Tibial artery (tissue), 4 donors: ENCODE measurements at regions not wholly inside any gene's neighbourhood (a gene's known extent, or its start where the extent isn't known, plus 50 kb on each side); places are given as distances from the start of the nearest gene placed in this dataset.

Source experiments
- DNase-seq, 2 donors: peaks; one replicate each; pipeline ENCODE4 v3.0.0-alpha.2; 2019
- H3K27ac ChIP-seq, 2 donors: fragments of 200-600 bp; sonication (generic) in 1 of 2; 1 replicate in 1 of 2; 2 replicates in 1 of 2; pipeline ENCODE4 v1.5.1; 2018 to 2019; ENCODE audit warnings: mild to moderate bottlenecking in 1 of 2
- H3K27me3 ChIP-seq, 2 donors: fragments of 200-600 bp; sonication (generic) in 1 of 2; one replicate each; pipeline versions ENCODE4 v1.5.1 to v1.6.0; 2016 to 2019
- H3K36me3 ChIP-seq, 3 donors: fragments of 200-600 bp; sonication (generic) in 2 of 3; one replicate each; pipeline ENCODE4 v1.5.1; 2016 to 2019; ENCODE audit warnings: mild to moderate bottlenecking in 2 of 3
- H3K4me1 ChIP-seq, 4 donors: fragments of 200-600 bp; sonication (generic) in 2 of 4; 1 replicate in 3 of 4; 2 replicates in 1 of 4; pipeline ENCODE4 v1.5.1; 2016 to 2019
- H3K4me3 ChIP-seq, 2 donors: fragments of 200-600 bp; sonication (generic) in 1 of 2; 1 replicate in 1 of 2; 2 replicates in 1 of 2; pipeline ENCODE4 v1.5.1; 2018 to 2019; ENCODE audit warnings: mild to moderate bottlenecking in 2 of 2
- H3K9me3 ChIP-seq, 3 donors: fragments of 200-600 bp; sonication (generic) in 1 of 3; one replicate each; pipeline ENCODE4 v1.5.1; 2016 to 2019
- intact Hi-C: fragments of 100-400 bp; cut with DNase I; formaldehyde crosslinking; loops from one replicate; pipeline ENCODE4 v1.15.0; 2023; ENCODE audit warnings: low total_unique reads
- TF ChIP-seq, protein P1 (sequence below), 2 experiments: fragments of 200-600 bp in 1 of 2; fragments of 450-650 bp in 1 of 2; IDR thresholded peaks; one replicate each; pipeline ENCODE4 v1.5.1; 2017 to 2019; ENCODE audit warnings: antibody characterized with exemption in 2 of 2, mild to moderate bottlenecking in 1 of 2, moderate library complexity in 1 of 2

DNA sequence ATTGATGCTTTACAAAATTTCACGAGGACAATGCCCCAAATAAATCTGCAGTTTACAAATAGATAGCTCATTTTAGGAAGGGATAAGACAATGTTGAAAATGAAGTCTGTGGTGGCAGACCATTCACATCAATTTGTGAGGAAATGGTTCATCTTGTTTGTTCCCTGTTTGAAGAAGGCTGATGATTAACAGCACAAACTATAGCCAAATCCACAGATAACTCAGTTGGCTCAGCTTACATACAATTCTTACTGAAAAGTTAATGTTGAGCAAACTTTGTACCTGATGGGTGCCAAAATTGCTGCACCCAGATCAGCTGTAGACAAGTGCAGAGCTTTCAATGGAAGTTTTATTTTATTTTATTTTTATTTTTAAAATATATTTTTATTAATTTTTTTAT is 763.9 kb downstream of the DOK5 start:
- H3K36me3 ChIP-seq: no peaks in the 10 kb centered on the region
- no peaks in the 10 kb centered on the region for H3K27me3 ChIP-seq
- H3K4me3 ChIP-seq: no peak overlapping the region
- DNase-seq: no peak
- no peaks in the 10 kb centered on the region for H3K9me3 ChIP-seq
- no peak overlapping the region for H3K27ac ChIP-seq
- intact Hi-C loops: no loop called here
- no peaks in the 10 kb centered on the region for H3K4me1 ChIP-seq
- TF ChIP-seq, protein P1, sequence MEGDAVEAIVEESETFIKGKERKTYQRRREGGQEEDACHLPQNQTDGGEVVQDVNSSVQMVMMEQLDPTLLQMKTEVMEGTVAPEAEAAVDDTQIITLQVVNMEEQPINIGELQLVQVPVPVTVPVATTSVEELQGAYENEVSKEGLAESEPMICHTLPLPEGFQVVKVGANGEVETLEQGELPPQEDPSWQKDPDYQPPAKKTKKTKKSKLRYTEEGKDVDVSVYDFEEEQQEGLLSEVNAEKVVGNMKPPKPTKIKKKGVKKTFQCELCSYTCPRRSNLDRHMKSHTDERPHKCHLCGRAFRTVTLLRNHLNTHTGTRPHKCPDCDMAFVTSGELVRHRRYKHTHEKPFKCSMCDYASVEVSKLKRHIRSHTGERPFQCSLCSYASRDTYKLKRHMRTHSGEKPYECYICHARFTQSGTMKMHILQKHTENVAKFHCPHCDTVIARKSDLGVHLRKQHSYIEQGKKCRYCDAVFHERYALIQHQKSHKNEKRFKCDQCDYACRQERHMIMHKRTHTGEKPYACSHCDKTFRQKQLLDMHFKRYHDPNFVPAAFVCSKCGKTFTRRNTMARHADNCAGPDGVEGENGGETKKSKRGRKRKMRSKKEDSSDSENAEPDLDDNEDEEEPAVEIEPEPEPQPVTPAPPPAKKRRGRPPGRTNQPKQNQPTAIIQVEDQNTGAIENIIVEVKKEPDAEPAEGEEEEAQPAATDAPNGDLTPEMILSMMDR (IDR thresholded peaks at IDR 0.05): no peak

DNA sequence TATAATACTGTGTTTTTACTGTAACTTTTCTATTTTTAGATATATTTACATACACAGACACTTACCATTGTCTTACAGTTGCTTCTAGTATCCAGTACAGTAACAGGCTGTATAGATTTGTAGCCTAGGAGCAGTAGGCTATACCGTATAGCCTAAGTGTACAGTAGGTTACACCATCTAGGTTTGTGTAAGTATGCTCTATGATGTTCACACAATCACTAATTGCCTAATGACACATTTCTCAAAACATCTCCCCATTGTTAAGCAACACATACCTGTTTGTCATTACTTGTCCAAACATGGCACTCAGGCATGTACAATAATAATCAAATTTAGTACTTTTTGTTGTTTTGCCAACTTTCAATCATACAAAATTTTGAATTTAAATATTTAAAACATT is 757.3 kb downstream of the DOK5 start:
- Histone ChIP-seq H3K27me3 (no peaks in the 10 kb centered on the region), H3K36me3 (no peaks in the 10 kb centered on the region), H3K4me1 (no peaks in the 10 kb centered on the region), H3K9me3 (no peaks in the 10 kb centered on the region), H3K27ac (no peak overlapping the region), H3K4me3 (no peak overlapping the region)
- intact Hi-C loops: no loop called here
- no peak for DNase-seq
- TF ChIP-seq, protein P1 (IDR thresholded peaks at IDR 0.05): no peak

DNA sequence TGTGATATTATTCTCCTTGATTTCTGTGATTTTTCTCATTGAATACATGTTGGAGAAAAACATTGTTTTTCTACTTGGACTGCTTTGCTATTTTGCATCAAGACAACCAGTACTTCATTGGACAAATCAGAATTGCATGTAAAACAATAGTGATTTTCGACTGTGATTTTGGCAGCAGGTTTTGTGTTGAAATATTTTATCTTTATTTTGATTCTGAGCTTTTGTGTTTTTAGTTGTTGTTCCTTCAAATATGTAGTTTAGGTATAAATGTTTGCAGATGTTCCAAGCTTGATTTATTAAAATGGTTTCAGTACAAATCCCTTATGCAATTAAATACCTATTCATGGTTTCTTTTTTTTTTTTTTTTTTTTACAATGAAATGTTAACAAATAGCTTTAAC is 754.1 kb downstream of the DOK5 start:
- Histone ChIP-seq H3K4me3 (no peak overlapping the region), H3K27ac (no peak overlapping the region), H3K9me3 (no peaks in the 10 kb centered on the region), H3K36me3 (no peaks in the 10 kb centered on the region), H3K4me1 (no peaks in the 10 kb centered on the region), H3K27me3 (no peaks in the 10 kb centered on the region)
- intact Hi-C loops: no loop called here
- no peak for DNase-seq
- TF ChIP-seq, protein P1 (IDR thresholded peaks at IDR 0.05): no peak

DNA sequence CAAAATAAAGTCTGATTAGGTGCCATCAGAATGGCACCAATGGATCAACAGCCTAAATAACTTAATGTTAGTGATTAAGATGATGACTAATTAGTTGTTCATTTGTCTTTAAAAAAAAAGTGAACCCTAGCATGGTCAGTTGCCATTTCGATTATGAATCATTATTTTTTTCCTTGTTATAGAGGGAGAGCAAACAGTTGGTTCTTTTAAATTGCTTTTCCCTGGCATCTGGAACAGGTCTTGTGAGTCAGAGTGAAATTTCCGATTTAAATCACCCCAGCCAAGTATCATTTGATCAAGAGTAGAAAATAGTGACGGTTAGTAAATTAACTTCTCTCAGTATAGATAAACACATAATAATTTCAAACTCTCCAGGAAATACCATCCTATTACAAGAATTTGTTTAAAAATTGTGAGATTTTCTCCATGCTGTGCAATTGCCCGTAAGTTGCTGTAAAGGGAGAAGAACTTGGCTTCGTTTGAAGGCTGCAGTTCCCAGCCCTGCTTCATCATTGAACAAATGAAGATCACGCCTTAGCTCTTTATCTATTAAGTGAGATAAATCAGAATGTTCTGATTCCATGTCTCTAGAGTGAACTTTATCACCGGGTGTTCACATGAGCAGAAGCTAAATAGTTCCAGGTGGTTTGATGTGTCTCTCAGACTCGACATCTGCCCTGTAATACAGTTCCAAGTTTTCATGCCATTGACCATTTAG is 741.3 kb downstream of the DOK5 start:
- Histone ChIP-seq H3K4me3 (no peak overlapping the region), H3K27me3 (no peaks in the 10 kb centered on the region), H3K9me3 (peaks cover 0 to 9% (median 3%) of the 10 kb centered on the region in 3 donors), H3K36me3 (no peaks in the 10 kb centered on the region), H3K27ac (no peak overlapping the region), H3K4me1 (no peaks in the 10 kb centered on the region)
- TF ChIP-seq, protein P1 (IDR thresholded peaks at IDR 0.05): no peak
- intact Hi-C loops: no loop called here
- DNase-seq: no peak

DNA sequence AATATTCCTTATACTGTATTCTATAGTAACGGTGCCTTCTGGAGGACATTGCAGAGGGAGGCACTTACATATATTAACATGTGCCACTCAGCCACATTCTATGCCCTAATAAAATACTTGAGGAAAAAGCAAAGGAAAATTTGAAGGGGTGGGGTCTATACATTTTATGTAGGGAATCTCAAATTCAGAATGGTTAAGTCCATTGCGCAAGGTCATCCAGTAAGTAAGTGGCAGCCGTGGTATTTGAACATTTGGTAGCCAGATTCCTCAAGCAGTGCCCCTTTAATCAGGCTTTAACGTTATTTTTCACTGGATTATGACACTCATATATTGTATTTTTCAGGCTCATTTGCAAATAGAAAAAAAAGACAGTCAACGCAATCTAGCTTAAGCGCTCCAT is 738.3 kb downstream of the DOK5 start:
- Histone ChIP-seq H3K4me1 (no peaks in the 10 kb centered on the region), H3K27me3 (no peaks in the 10 kb centered on the region), H3K9me3 (no peaks in the 10 kb centered on the region), H3K36me3 (no peaks in the 10 kb centered on the region), H3K4me3 (no peak overlapping the region), H3K27ac (no peak overlapping the region)
- TF ChIP-seq, protein P1 (IDR thresholded peaks at IDR 0.05): no peak
- intact Hi-C loops: no loop called here
- no peak for DNase-seq

DNA sequence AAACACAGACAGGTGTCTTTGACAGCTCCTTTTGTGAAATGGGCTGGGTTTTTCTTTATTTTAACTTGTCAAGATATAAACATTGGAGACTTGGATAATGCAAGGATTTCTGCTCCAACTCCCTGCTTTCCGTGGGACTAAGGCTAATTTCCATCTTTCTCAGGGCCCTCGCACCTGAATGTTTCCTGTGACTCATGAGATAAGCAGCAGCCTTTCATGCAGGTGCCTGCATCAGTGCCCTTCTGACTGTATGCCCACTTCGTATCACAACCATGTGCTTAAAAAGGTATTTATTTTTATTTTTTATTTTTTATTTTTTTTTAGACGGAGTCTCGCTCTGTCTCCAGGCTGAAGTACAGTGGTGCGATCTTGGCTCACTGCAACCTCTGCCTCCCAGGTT is 736.1 kb downstream of the DOK5 start:
- intact Hi-C loops: no loop called here
- H3K36me3 ChIP-seq: no peaks in the 10 kb centered on the region

More for the DNA sequence above, 736.1 kb downstream of the DOK5 start:
- Histone ChIP-seq H3K27me3 (no peaks in the 10 kb centered on the region), H3K4me3 (no peak overlapping the region), H3K9me3 (no peaks in the 10 kb centered on the region), H3K27ac (no peak overlapping the region), H3K4me1 (no peaks in the 10 kb centered on the region)
- DNase-seq: no peak
- TF ChIP-seq, protein P1 (IDR thresholded peaks at IDR 0.05): no peak
